K562 (cell line): ENCODE measurements at regions not wholly inside any gene's neighbourhood (a gene's known extent, or its start where the extent isn't known, plus 50 kb on each side); places are given as distances from the start of the nearest gene placed in this dataset.

Experiments
- ATAC-seq: fragments of 200-7000 bp; cut with Tn5 transposase; 3 replicates; pipeline ENCODE4 v1.9.1; 2020; ENCODE audit warnings: moderate library complexity
- BruUV-seq: library from RNA; stranded (reverse); fragments of 400-500 nt; replicated peaks from 2 replicates; lab custom pipeline; 2021; lab: Mats Ljungman, UMichigan
- CTCF ChIA-PET: fragments of 300-600 bp; formaldehyde crosslinking; extraction: SDS; loops from one replicate; lab custom pipeline; 2021; ENCODE audit warnings: low intra/inter-chr PET ratio; lab: Yijun Ruan, JAX
- POLR2A ChIA-PET: fragments of 300-600, 350-650 bp; sonication (Branson Sonifier 250); formaldehyde crosslinking; extraction: SDS; loops from one replicate; lab custom pipeline; 2021; ENCODE audit warnings: antibody characterized with exemption, inconsistent platforms; lab: Yijun Ruan, JAX
- DNase-seq, 4 experiments: peaks; one replicate each; pipeline versions ENCODE4 v3.0.0 to v3.0.0-alpha.2; 2011 to 2018; ENCODE audit warnings: low spot score in 3 of 4, mixed read lengths in 3 of 4; ENCODE audit errors: extremely low read depth in 1 of 4
- FAIRE-seq: peaks from 2 replicates; lab custom pipeline; 2011; peaks lifted over from hg19 to GRCh38; lab: Jason Lieb, UNC
- H2AFZ ChIP-seq: 2 replicates; pipeline ENCODE4 v1.6.0; 2011; ENCODE audit warnings: low read depth, low read length, control low read depth, inconsistent platforms
- H3K27ac ChIP-seq: fragments of 200-600 bp; 3 replicates; pipeline ENCODE4 v1.8.0; 2011; ENCODE audit warnings: low read depth, mild to moderate bottlenecking, control low read depth, inconsistent platforms, low read length, moderate library complexity, mixed read lengths; ENCODE audit errors: extremely low read depth
- H3K27me3 ChIP-seq, 2 experiments: fragments of 300-600 bp in 1 of 2; 2 replicates in 1 of 2; 3 replicates in 1 of 2; pipeline versions ENCODE4 v1.6.0 to v1.8.0; 2011; ENCODE audit warnings: inconsistent platforms in 2 of 2, low read length in 2 of 2, mild to moderate bottlenecking in 1 of 2, mixed read lengths in 1 of 2, moderate library complexity in 1 of 2; ENCODE audit not compliant: control insufficient read depth in 2 of 2, insufficient read depth in 2 of 2
- H3K36me3 ChIP-seq: fragments of 300-600 bp; 3 replicates; pipeline ENCODE4 v1.8.0; 2011; ENCODE audit warnings: mild to moderate bottlenecking, low read length, inconsistent platforms; ENCODE audit not compliant: control insufficient read depth, insufficient read depth
- H3K4me1 ChIP-seq, 2 experiments: fragments of 200-600 bp in 1 of 2; replicated peaks in 1 of 2; 2 replicates in 1 of 2; 3 replicates in 1 of 2; pipeline versions ENCODE4 v1.5.1 to v1.8.0; 2011; ENCODE audit warnings: inconsistent platforms in 2 of 2, low read length in 2 of 2, mild to moderate bottlenecking in 1 of 2, mixed read lengths in 1 of 2, moderate library complexity in 1 of 2; ENCODE audit not compliant: control insufficient read depth in 2 of 2, insufficient read depth in 2 of 2
- H3K4me2 ChIP-seq: 2 replicates; pipeline ENCODE4 v1.6.1; 2011; ENCODE audit warnings: low read length, control low read depth, inconsistent platforms, mixed read lengths; ENCODE audit not compliant: insufficient read depth
- H3K4me3 ChIP-seq: fragments of 200-600 bp; sonication (generic), shearing (Covaris generic); 2 replicates; pipeline ENCODE4 v1.5.1; 2016; ENCODE audit warnings: control low read depth, inconsistent platforms
- H3K79me2 ChIP-seq: fragments of 200-600 bp; 3 replicates; pipeline ENCODE4 v1.8.0; 2011; ENCODE audit warnings: low read length, inconsistent platforms; ENCODE audit not compliant: control insufficient read depth, insufficient read depth
- H3K9ac ChIP-seq, 2 experiments: 2 replicates each; pipeline versions ENCODE4 v1.6.0 to v1.6.1; 2011; ENCODE audit warnings: low read depth in 2 of 2, low read length in 2 of 2, control low read depth in 1 of 2, inconsistent platforms in 1 of 2, mild to moderate bottlenecking in 1 of 2, mixed read lengths in 1 of 2; ENCODE audit not compliant: insufficient read depth in 1 of 2
- H3K9me1 ChIP-seq: one replicate; pipeline ENCODE4 v1.6.0; 2011; ENCODE audit warnings: inconsistent platforms, mild to moderate bottlenecking, low read length, moderate library complexity; ENCODE audit not compliant: control insufficient read depth, insufficient read depth
- H3K9me3 ChIP-seq: replicated peaks from 2 replicates; pipeline ENCODE4 v1.5.1; 2011; ENCODE audit warnings: low read depth, low read length, inconsistent platforms; ENCODE audit not compliant: control insufficient read depth, insufficient read depth
- H4K20me1 ChIP-seq: replicated peaks from 2 replicates; pipeline ENCODE4 v1.6.1; 2011; ENCODE audit warnings: low read length, inconsistent platforms, mixed read lengths; ENCODE audit not compliant: control insufficient read depth, insufficient read depth
- CAMTA2 ChIP-seq: fragments of 250-450 bp; sonication (Bioruptor Pico); conservative IDR thresholded peaks from 2 replicates; pipeline ENCODE4 v1.5.1; 2022
- ETV5 ChIP-seq: sonication (generic); formaldehyde crosslinking; IDR thresholded peaks from 2 replicates; pipeline ENCODE4 v1.4.0; 2020; ENCODE audit warnings: low read depth, mild to moderate bottlenecking, missing genetic modification reagents
- HDAC1 ChIP-seq, 2 experiments: fragments of 450-650 bp; IDR thresholded peaks; 2 replicates each; pipeline ENCODE4 v1.6.1; 2016 to 2017; ENCODE audit warnings: inconsistent platforms in 1 of 2, mild to moderate bottlenecking in 1 of 2, moderate library complexity in 1 of 2
- HNRNPL ChIP-seq: fragments of 200-400 bp; formaldehyde crosslinking; IDR thresholded peaks from 2 replicates; pipeline ENCODE4 v1.6.1; 2017; ENCODE audit warnings: low read depth, mild to moderate bottlenecking, low read length
- HNRNPLL ChIP-seq: fragments of 200-400 bp; formaldehyde crosslinking; IDR thresholded peaks from 2 replicates; pipeline ENCODE4 v1.6.1; 2017; ENCODE audit warnings: low read length, low read depth, mild to moderate bottlenecking; ENCODE audit not compliant: poor library complexity, severe bottlenecking
- MEF2A ChIP-seq: IDR thresholded peaks from 2 replicates; pipeline ENCODE4 v1.6.1; 2011; ENCODE audit warnings: low read depth, mild to moderate bottlenecking, low read length, moderate library complexity; ENCODE audit not compliant: control insufficient read depth
- MTF1 ChIP-seq: fragments of 250-450 bp; sonication (Bioruptor Pico); IDR thresholded peaks from 2 replicates; pipeline ENCODE4 v1.9.0; 2021; ENCODE audit warnings: moderate library complexity, mild to moderate bottlenecking, inconsistent platforms, borderline replicate concordance
- NFE2 ChIP-seq: IDR thresholded peaks from 2 replicates; pipeline ENCODE4 v1.6.1; 2014; ENCODE audit warnings: antibody characterized with exemption, low read depth
- PCBP1 ChIP-seq: fragments of 200-400 bp; formaldehyde crosslinking; IDR thresholded peaks from 2 replicates; pipeline ENCODE4 v1.6.1; 2018; ENCODE audit warnings: mild to moderate bottlenecking, low read depth, low read length; ENCODE audit not compliant: poor library complexity, severe bottlenecking
- RUNX1 ChIP-seq: sonication (generic); IDR thresholded peaks from 2 replicates; pipeline ENCODE4 v1.6.1; 2016; ENCODE audit warnings: antibody characterized with exemption, low read depth
- SREBF1 ChIP-seq: fragments of 150-350 bp; IDR thresholded peaks from 2 replicates; pipeline ENCODE4 v1.6.1; 2014; ENCODE audit warnings: antibody characterized with exemption, low read depth, low read length, borderline replicate concordance
- WGBS: fragments of 100-300 bp; shearing (Covaris generic); methylation state at CpG from one replicate; pipeline ENCODE4 v1.1.6; 2016; ENCODE audit warnings: low coverage, mixed read lengths; ENCODE audit not compliant: insufficient coverage; ENCODE audit errors: missing lambda C conversion rate; 5-methylcytosine and 5-hydroxymethylcytosine counted together
- in situ Hi-C: fragments of 300-500 bp; cut with MboI; formaldehyde crosslinking; loops from 4 replicates; pipeline ENCODE4 v1.15.0; 2018; ENCODE audit warnings: inconsistent platforms, mixed read lengths
- intact Hi-C: fragments of 100-400 bp; cut with micrococcal nuclease; formaldehyde crosslinking; loops from 2 replicates; pipeline ENCODE4 v1.14.2; 2022
- TF ChIP-seq, protein P1 (sequence below), 2 experiments: fragments of 450-650 bp in 1 of 2; IDR thresholded peaks; 2 replicates each; pipeline ENCODE4 v1.6.1; 2011 to 2017; ENCODE audit warnings: low read depth in 2 of 2, antibody characterized with exemption in 1 of 2, borderline replicate concordance in 1 of 2, low read length in 1 of 2, mild to moderate bottlenecking in 1 of 2, mixed read lengths in 1 of 2; ENCODE audit not compliant: control insufficient read depth in 1 of 2
- TF ChIP-seq, protein P2 (sequence below): sonication (generic); formaldehyde crosslinking; IDR thresholded peaks from 2 replicates; pipeline ENCODE4 v1.8.0; 2022; ENCODE audit warnings: mild to moderate bottlenecking, missing genetic modification reagents
- TF ChIP-seq, protein P3 (sequence below): fragments of 450-650 bp; formaldehyde crosslinking; IDR thresholded peaks from 2 replicates; pipeline ENCODE4 v1.4.0; 2022; ENCODE audit warnings: missing genetic modification characterization

DNA sequence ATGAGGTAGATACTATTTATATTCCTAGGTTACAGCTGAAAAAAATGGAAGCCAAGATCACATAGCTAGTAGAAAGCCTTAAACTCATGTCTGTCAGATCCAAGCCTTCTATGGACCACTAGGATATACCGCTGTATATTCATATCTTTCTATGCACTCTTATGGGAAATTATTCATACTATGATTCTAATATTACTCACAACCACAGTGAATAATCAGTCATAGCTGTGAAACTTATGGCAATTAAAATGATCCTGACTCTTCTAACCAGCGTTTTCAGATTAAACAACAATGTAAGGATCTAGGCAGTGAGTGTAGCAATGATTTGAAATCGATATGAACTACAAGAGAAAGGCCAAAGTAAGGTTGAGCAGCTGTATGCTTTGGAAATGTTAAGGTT is 111.0 kb downstream of the RASGEF1B start:
- H3K9me1 ChIP-seq = no peaks in the 10 kb centered on the region
- ChIA-PET POLR2A (no interaction called here), CTCF (no interaction called here)
- intact Hi-C loops (no loop called here), in situ Hi-C loops (no loop called here)
- no peaks in the 10 kb centered on the region for H3K79me2 ChIP-seq
- no TSS peak for BruUV-seq
- no peak overlapping the region for H3K27ac ChIP-seq
- no peak overlapping the region for H3K4me3 ChIP-seq
- no peaks in the 10 kb centered on the region for H3K36me3 ChIP-seq
- ATAC-seq (no peak), FAIRE-seq (no peak), DNase-seq (no peak)
- H3K4me2 ChIP-seq = no peak overlapping the region
- WGBS = 0% methylated on average over 3 of the region's 3 CpGs
- TF ChIP-seq HDAC1 (IDR thresholded peaks at IDR 0.05) (no peak), HNRNPLL (no peak), NFE2 (no peak), PCBP1 (no peak), RUNX1 (no peak), MTF1 (no peak), MEF2A (no peak), CAMTA2 (CRISPR knock-in tag) (no peak), ETV5 (no peak), SREBF1 (no peak), HNRNPL (no peak)
- TF ChIP-seq, protein P1, sequence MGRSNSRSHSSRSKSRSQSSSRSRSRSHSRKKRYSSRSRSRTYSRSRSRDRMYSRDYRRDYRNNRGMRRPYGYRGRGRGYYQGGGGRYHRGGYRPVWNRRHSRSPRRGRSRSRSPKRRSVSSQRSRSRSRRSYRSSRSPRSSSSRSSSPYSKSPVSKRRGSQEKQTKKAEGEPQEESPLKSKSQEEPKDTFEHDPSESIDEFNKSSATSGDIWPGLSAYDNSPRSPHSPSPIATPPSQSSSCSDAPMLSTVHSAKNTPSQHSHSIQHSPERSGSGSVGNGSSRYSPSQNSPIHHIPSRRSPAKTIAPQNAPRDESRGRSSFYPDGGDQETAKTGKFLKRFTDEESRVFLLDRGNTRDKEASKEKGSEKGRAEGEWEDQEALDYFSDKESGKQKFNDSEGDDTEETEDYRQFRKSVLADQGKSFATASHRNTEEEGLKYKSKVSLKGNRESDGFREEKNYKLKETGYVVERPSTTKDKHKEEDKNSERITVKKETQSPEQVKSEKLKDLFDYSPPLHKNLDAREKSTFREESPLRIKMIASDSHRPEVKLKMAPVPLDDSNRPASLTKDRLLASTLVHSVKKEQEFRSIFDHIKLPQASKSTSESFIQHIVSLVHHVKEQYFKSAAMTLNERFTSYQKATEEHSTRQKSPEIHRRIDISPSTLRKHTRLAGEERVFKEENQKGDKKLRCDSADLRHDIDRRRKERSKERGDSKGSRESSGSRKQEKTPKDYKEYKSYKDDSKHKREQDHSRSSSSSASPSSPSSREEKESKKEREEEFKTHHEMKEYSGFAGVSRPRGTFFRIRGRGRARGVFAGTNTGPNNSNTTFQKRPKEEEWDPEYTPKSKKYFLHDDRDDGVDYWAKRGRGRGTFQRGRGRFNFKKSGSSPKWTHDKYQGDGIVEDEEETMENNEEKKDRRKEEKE (IDR thresholded peaks at IDR 0.05; ENCODE audit: borderline replicate concordance in 1 of 2, control insufficient read depth in 1 of 2, low read depth in 2 of 2, low read length in 1 of 2) = no peak
- TF ChIP-seq, protein P2, sequence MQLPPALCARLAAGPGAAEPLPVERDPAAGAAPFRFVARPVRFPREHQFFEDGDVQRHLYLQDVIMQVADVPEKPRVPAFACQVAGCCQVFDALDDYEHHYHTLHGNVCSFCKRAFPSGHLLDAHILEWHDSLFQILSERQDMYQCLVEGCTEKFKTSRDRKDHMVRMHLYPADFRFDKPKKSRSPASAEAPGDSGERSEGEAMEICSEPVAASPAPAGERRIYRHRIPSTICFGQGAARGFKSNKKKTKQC (CRISPR knock-in tag) = no peak
- TF ChIP-seq, protein P3, sequence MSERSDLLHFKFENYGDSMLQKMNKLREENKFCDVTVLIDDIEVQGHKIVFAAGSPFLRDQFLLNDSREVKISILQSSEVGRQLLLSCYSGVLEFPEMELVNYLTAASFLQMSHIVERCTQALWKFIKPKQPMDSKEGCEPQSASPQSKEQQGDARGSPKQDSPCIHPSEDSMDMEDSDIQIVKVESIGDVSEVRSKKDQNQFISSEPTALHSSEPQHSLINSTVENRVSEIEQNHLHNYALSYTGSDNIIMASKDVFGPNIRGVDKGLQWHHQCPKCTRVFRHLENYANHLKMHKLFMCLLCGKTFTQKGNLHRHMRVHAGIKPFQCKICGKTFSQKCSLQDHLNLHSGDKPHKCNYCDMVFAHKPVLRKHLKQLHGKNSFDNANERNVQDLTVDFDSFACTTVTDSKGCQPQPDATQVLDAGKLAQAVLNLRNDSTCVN (CRISPR knock-in tag) = no peak
- no peaks in the 10 kb centered on the region for H4K20me1 ChIP-seq
- H3K9ac ChIP-seq = no peak overlapping the region
- no peaks in the 10 kb centered on the region for H3K4me1 ChIP-seq
- H3K9me3 ChIP-seq = no peaks in the 10 kb centered on the region
- no peak overlapping the region for H2AFZ ChIP-seq
- no peaks in the 10 kb centered on the region for H3K27me3 ChIP-seq
